CD4-positive, alpha-beta T cell (primary cell): ENCODE measurements at regions not wholly inside any gene's neighbourhood (a gene's known extent, or its start where the extent isn't known, plus 50 kb on each side); places are given as distances from the start of the nearest gene placed in this dataset.

Source experiments
- ATAC-seq: fragments of 200-7000 bp; cut with Tn5 transposase; one replicate; pipeline ENCODE4 v1.10.0; 2022; ENCODE audit warnings: mild to moderate bottlenecking; ENCODE audit not compliant: poor library complexity
- CTCF ChIA-PET: fragments of 350-600 bp; sonication (Branson Sonifier 250); formaldehyde crosslinking; loops from one replicate; lab custom pipeline; 2021; ENCODE audit warnings: antibody characterized with exemption, inconsistent platforms; lab: Charles Lee
- POLR2A ChIA-PET: fragments of 350-600 bp; sonication (Branson Sonifier 250); formaldehyde crosslinking; loops from one replicate; lab custom pipeline; 2021; ENCODE audit warnings: antibody characterized with exemption, inconsistent platforms; lab: Charles Lee
- DNase-seq, 14 experiments: peaks; one replicate each; pipeline ENCODE4 v3.0.0-alpha.2; 2013 to 2020; ENCODE audit warnings: mixed read lengths in 2 of 14
- H3K27ac ChIP-seq, 2 donors: one replicate each; pipeline versions ENCODE4 v1.5.1 to v1.7.0; 2013; ENCODE audit warnings: low read length in 2 of 2, low read depth in 1 of 2, mild to moderate bottlenecking in 1 of 2
- H3K27me3 ChIP-seq, 2 experiments: 1 replicate in 1 of 2; 2 replicates in 1 of 2; pipeline versions ENCODE4 v1.6.1 to v1.7.0; 2013; ENCODE audit warnings: low read length in 2 of 2, control low read depth in 1 of 2, mild to moderate bottlenecking in 1 of 2, moderate library complexity in 1 of 2; ENCODE audit not compliant: insufficient read depth in 2 of 2, control insufficient read depth in 1 of 2
- H3K36me3 ChIP-seq: one replicate; pipeline ENCODE4 v1.6.1; 2013; ENCODE audit warnings: low read length, control low read depth; ENCODE audit not compliant: insufficient read depth
- H3K4me1 ChIP-seq: one replicate; pipeline ENCODE4 v1.6.1; 2013; ENCODE audit warnings: low read length, control low read depth; ENCODE audit not compliant: insufficient read depth
- H3K4me3 ChIP-seq: one replicate; pipeline ENCODE4 v1.5.1; 2013; ENCODE audit warnings: mild to moderate bottlenecking, low read length, moderate library complexity
- H3K9me3 ChIP-seq, 2 experiments: 1 replicate in 1 of 2; 2 replicates in 1 of 2; pipeline versions ENCODE4 v1.6.1 to v1.7.0; 2013; ENCODE audit warnings: low read length in 2 of 2, mild to moderate bottlenecking in 2 of 2, control low read depth in 1 of 2, moderate library complexity in 1 of 2; ENCODE audit not compliant: control insufficient read depth in 1 of 2, insufficient read depth in 1 of 2
- H3K27ac Mint-ChIP-seq: one replicate; pipeline ENCODE4 v1.8.0; 2020; ENCODE audit warnings: mixed read lengths
- H3K27me3 Mint-ChIP-seq: one replicate; pipeline ENCODE4 v1.8.0; 2021; ENCODE audit warnings: mixed read lengths
- H3K36me3 Mint-ChIP-seq: one replicate; pipeline ENCODE4 v1.8.0; 2021; ENCODE audit warnings: low read depth, mixed read lengths
- H3K4me1 Mint-ChIP-seq: one replicate; pipeline ENCODE4 v1.8.0; 2021; ENCODE audit warnings: low read depth, mixed read lengths
- H3K4me3 Mint-ChIP-seq: one replicate; pipeline ENCODE4 v1.8.0; 2020; ENCODE audit warnings: mild to moderate bottlenecking, mixed read lengths
- H3K9me3 Mint-ChIP-seq: one replicate; pipeline ENCODE4 v1.8.0; 2020; ENCODE audit warnings: mixed read lengths
- intact Hi-C, 2 experiments: fragments of 100-400 bp; cut with DNase I in 1 of 2; cut with micrococcal nuclease in 1 of 2; formaldehyde crosslinking; loops; one replicate each; pipeline versions ENCODE4 v1.15.1 to v1.9.0; 2023 to 2025; cut with DNase I, micrococcal nuclease
- TF ChIP-seq, protein P1 (sequence below): fragments of 200-600 bp; IDR thresholded peaks from one replicate; pipeline ENCODE4 v1.8.0; 2022; ENCODE audit warnings: antibody characterized with exemption, mild to moderate bottlenecking

- Histone ChIP-seq H3K27me3 (no peaks in the 10 kb centered on the region), H3K4me1 (no peaks in the 10 kb centered on the region), H3K9me3 (peaks cover 0 to 4% of the 10 kb centered on the region in 2 experiments), H3K36me3 (no peaks in the 10 kb centered on the region), H3K4me3 (no peak overlapping the region), H3K27ac (no peak overlapping the region)
- CTCF ChIA-PET = no interaction called here
- no peaks in the 10 kb centered on the region for H3K36me3 Mint-ChIP-seq
- no peaks in the 10 kb centered on the region for H3K9me3 Mint-ChIP-seq
- no peak overlapping the region for H3K27ac Mint-ChIP-seq
- TF ChIP-seq, protein P1, sequence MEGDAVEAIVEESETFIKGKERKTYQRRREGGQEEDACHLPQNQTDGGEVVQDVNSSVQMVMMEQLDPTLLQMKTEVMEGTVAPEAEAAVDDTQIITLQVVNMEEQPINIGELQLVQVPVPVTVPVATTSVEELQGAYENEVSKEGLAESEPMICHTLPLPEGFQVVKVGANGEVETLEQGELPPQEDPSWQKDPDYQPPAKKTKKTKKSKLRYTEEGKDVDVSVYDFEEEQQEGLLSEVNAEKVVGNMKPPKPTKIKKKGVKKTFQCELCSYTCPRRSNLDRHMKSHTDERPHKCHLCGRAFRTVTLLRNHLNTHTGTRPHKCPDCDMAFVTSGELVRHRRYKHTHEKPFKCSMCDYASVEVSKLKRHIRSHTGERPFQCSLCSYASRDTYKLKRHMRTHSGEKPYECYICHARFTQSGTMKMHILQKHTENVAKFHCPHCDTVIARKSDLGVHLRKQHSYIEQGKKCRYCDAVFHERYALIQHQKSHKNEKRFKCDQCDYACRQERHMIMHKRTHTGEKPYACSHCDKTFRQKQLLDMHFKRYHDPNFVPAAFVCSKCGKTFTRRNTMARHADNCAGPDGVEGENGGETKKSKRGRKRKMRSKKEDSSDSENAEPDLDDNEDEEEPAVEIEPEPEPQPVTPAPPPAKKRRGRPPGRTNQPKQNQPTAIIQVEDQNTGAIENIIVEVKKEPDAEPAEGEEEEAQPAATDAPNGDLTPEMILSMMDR = no peak
- DNase-seq (no peak), ATAC-seq (no peak)
- POLR2A ChIA-PET = no interaction called here
- no peaks in the 10 kb centered on the region for H3K4me1 Mint-ChIP-seq
- no peak overlapping the region for H3K4me3 Mint-ChIP-seq
- no peaks in the 10 kb centered on the region for H3K27me3 Mint-ChIP-seq
- intact Hi-C loops = no loop called here
Measured at GRCh38 chr5:168057905-168058304, 233.5 kb upstream of the WWC1 start.

DNA sequence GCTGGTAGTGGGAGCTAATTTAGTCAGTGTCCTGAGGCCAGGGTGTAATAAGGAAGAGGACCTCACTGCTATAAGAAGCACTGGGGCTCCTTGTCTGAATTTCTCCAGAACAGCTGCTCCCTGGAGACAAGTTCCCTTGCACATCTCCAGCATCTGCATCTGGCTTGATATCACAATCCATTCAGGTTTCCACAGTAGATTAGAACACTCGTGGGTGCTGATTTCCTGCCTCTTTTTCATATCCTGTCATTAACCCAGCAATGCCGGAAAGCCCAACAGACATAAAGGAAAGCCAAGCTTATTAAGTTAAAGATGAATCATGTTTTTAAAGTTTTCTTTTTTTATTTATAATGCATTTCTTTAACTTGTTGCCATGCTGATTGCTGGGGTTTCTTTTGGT, 232.3 kb upstream of the WWC1 start:
- Mint-ChIP-seq H3K27me3 (no peaks in the 10 kb centered on the region), H3K36me3 (no peaks in the 10 kb centered on the region), H3K4me3 (no peak overlapping the region), H3K27ac (no peak overlapping the region), H3K4me1 (no peaks in the 10 kb centered on the region), H3K9me3 (no peaks in the 10 kb centered on the region)
- intact Hi-C loops = no loop called here
- no peaks in the 10 kb centered on the region for H3K36me3 ChIP-seq
- DNase-seq (no peak), ATAC-seq (no peak)
- ChIA-PET CTCF (no interaction called here), POLR2A (no interaction called here)
- H3K27me3 ChIP-seq = no peaks in the 10 kb centered on the region
- peaks cover 0 to 4% of the 10 kb centered on the region in 2 experiments for H3K9me3 ChIP-seq
- no peak overlapping the region for H3K27ac ChIP-seq
- H3K4me1 ChIP-seq = no peaks in the 10 kb centered on the region
- TF ChIP-seq, protein P1 = no peak
- no peak overlapping the region for H3K4me3 ChIP-seq

DNA sequence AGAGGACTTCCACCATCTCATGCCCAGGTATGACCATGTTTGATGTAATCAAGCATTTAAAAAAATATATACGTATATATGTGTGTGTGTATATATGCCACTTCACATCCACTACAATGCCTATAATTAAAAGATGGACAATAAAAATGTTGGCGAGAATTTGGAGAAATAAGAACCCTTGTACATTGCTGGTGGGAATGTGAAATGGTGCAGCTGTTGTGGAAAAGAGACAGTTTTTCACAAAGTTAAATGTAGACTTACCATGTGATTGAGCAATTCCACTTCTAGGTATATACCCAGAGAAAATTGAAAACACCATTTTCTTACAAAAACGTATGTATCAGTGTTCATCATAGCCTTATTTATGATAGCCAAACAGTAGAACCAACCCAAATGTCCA, 229.2 kb upstream of the WWC1 start:
- H3K4me1 Mint-ChIP-seq = no peaks in the 10 kb centered on the region
- H3K4me3 Mint-ChIP-seq = no peak overlapping the region
- ChIA-PET CTCF (no interaction called here), POLR2A (no interaction called here)
- TF ChIP-seq, protein P1 = no peak
- Histone ChIP-seq H3K27ac (no peak overlapping the region), H3K27me3 (no peaks in the 10 kb centered on the region), H3K4me3 (no peak overlapping the region), H3K4me1 (no peaks in the 10 kb centered on the region), H3K9me3 (peaks cover 0 to 4% of the 10 kb centered on the region in 2 experiments), H3K36me3 (no peaks in the 10 kb centered on the region)
- H3K36me3 Mint-ChIP-seq = no peaks in the 10 kb centered on the region
- H3K27me3 Mint-ChIP-seq = peaks cover 4% of the 10 kb centered on the region
- no peak for ATAC-seq
- H3K27ac Mint-ChIP-seq = no peak overlapping the region
- intact Hi-C loops = no loop called here
- DNase-seq = no peak
- H3K9me3 Mint-ChIP-seq = no peaks in the 10 kb centered on the region
